OCI-LY1 (cell line): ENCODE measurements at regions not wholly inside any gene's neighbourhood (a gene's known extent, or its start where the extent isn't known, plus 50 kb on each side); places are given as distances from the start of the nearest gene placed in this dataset.

ENCODE experiments used
- H2AFZ ChIP-seq: fragments of 200-600 bp; sonication (generic), shearing (Covaris generic); 2 replicates; pipeline ENCODE4 v1.6.0; 2014; ENCODE audit warnings: antibody characterized with exemption, mild to moderate bottlenecking, low read length
- H3F3A ChIP-seq: fragments of 200-600 bp; sonication (generic), shearing (Covaris generic); 2 replicates; pipeline ENCODE4 v1.6.0; 2014; ENCODE audit warnings: mild to moderate bottlenecking, antibody characterized with exemption, low read length, moderate library complexity; ENCODE audit not compliant: insufficient read depth
- H3K27ac ChIP-seq: fragments of 200-600 bp; sonication (generic); 2 replicates; pipeline ENCODE4 v1.5.1; 2014; ENCODE audit warnings: low read length, mixed run types, mild to moderate bottlenecking, low read depth; ENCODE audit not compliant: poor library complexity, severe bottlenecking
- H3K27me3 ChIP-seq: fragments of 200-600 bp; sonication (generic); 2 replicates; pipeline ENCODE4 v1.6.0; 2014; ENCODE audit warnings: antibody characterized with exemption, mild to moderate bottlenecking, low read length, moderate library complexity; ENCODE audit not compliant: insufficient read depth
- H3K36me3 ChIP-seq: fragments of 200-600 bp; sonication (generic); 2 replicates; pipeline ENCODE4 v1.6.1; 2014; ENCODE audit warnings: mild to moderate bottlenecking, antibody characterized with exemption, low read length, moderate library complexity, mixed read lengths; ENCODE audit not compliant: insufficient read depth
- H3K4me1 ChIP-seq: fragments of 200-600 bp; sonication (generic); 2 replicates; pipeline ENCODE4 v1.5.1; 2014; ENCODE audit warnings: mild to moderate bottlenecking, low read length, moderate library complexity; ENCODE audit not compliant: insufficient read depth, severe bottlenecking
- H3K4me2 ChIP-seq: fragments of 200-600 bp; sonication (generic), shearing (Covaris generic); 2 replicates; pipeline ENCODE4 v1.6.1; 2014; ENCODE audit warnings: low read length
- H3K4me3 ChIP-seq: fragments of 200-600 bp; sonication (generic); 2 replicates; pipeline ENCODE4 v1.5.1; 2014; ENCODE audit warnings: low read length, low read depth, mild to moderate bottlenecking, mixed read lengths; ENCODE audit not compliant: poor library complexity, severe bottlenecking
- H3K79me2 ChIP-seq: fragments of 200-600 bp; shearing (Covaris generic); 2 replicates; pipeline ENCODE4 v1.6.1; 2016; ENCODE audit warnings: mixed run types, low read length, mixed read lengths; ENCODE audit not compliant: insufficient read depth
- H3K9ac ChIP-seq: fragments of 200-600 bp; sonication (generic), shearing (Covaris generic); 2 replicates; pipeline ENCODE4 v1.6.1; 2014; ENCODE audit warnings: mild to moderate bottlenecking, low read length, mixed read lengths
- H3K9me2 ChIP-seq: fragments of 200-600 bp; sonication (generic), shearing (Covaris generic); 2 replicates; pipeline ENCODE4 v1.6.1; 2014; ENCODE audit warnings: low read depth, mild to moderate bottlenecking, low read length, mixed read lengths
- H3K9me3 ChIP-seq: fragments of 200-600 bp; shearing (Covaris generic); 2 replicates; pipeline ENCODE4 v1.6.1; 2014; ENCODE audit warnings: low read length, mixed read lengths
- H4K20me1 ChIP-seq: fragments of 200-600 bp; sonication (generic), shearing (Covaris generic); 2 replicates; pipeline ENCODE4 v1.6.0; 2016; ENCODE audit warnings: mild to moderate bottlenecking, low read length; ENCODE audit not compliant: insufficient read depth
- EZH2 ChIP-seq: fragments of 200-600 bp; sonication (generic), shearing (Covaris generic); IDR thresholded peaks from 2 replicates; pipeline ENCODE4 v1.8.0; 2017; ENCODE audit warnings: borderline replicate concordance, mixed run types, mild to moderate bottlenecking, antibody characterized with exemption, low read length, moderate library complexity, mixed read lengths
- TF ChIP-seq, protein P1 (sequence below): fragments of 200-600 bp; sonication (generic), shearing (Covaris generic); IDR thresholded peaks from 2 replicates; pipeline ENCODE4 v1.5.1; 2017; ENCODE audit warnings: mild to moderate bottlenecking, antibody characterized with exemption, low read length, moderate library complexity, mixed read lengths

DNA sequence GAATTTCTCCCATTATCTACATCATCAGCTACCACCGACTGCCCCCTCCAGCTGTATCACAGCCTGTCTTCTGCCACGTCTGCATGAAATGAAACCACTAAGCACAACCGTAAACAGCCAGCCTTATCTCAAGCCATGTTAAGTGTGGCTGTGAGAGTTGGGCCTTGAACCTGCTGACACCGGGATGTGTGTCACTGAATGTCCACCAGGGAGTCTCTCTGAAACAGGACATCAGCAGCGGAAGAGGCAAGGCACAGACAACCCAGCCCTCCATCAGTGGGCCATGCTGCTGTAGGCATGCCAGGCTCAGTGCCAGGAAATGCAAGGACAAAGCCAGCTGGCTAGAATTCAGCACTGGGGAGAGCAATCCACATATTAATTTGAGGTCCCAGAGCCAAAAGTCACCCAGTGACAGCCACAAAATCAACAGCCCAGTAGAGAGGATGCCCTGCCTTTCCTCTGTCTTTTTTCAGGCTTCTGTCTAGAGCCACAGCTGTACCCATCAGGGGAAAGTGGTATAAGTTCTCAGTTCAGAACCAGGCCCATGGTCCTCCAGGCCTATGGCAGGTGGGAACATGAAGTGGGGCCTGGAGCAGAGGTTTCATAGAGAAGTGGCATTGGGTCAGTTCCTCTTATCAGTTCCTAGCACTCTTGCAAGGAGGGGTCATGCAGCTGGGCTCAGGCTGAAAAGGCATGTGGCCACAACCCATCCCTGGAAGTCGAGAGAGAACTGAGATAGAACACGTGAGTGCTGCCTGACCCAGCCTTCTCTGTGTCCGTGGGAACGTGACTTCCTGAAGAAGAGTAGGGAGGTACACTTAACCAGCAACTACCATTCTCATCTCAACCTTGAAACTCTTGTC lies 199.4 kb downstream of the ESM1 start:
- Histone ChIP-seq H3K36me3 (no peaks in the 10 kb centered on the region), H3K27ac (no peak overlapping the region), H3K9me2 (no peaks in the 10 kb centered on the region), H3K79me2 (no peaks in the 10 kb centered on the region), H3K9ac (no peak overlapping the region), H4K20me1 (no peaks in the 10 kb centered on the region), H3K4me2 (no peak overlapping the region), H3K9me3 (no peaks in the 10 kb centered on the region), H3K4me3 (no peak overlapping the region), H3K4me1 (no peaks in the 10 kb centered on the region), H2AFZ (no peak overlapping the region), H3F3A (no peaks in the 10 kb centered on the region), H3K27me3 (no peaks in the 10 kb centered on the region)
- TF ChIP-seq, protein P1, sequence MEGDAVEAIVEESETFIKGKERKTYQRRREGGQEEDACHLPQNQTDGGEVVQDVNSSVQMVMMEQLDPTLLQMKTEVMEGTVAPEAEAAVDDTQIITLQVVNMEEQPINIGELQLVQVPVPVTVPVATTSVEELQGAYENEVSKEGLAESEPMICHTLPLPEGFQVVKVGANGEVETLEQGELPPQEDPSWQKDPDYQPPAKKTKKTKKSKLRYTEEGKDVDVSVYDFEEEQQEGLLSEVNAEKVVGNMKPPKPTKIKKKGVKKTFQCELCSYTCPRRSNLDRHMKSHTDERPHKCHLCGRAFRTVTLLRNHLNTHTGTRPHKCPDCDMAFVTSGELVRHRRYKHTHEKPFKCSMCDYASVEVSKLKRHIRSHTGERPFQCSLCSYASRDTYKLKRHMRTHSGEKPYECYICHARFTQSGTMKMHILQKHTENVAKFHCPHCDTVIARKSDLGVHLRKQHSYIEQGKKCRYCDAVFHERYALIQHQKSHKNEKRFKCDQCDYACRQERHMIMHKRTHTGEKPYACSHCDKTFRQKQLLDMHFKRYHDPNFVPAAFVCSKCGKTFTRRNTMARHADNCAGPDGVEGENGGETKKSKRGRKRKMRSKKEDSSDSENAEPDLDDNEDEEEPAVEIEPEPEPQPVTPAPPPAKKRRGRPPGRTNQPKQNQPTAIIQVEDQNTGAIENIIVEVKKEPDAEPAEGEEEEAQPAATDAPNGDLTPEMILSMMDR = no peak
- TF ChIP-seq EZH2 = no peak

DNA sequence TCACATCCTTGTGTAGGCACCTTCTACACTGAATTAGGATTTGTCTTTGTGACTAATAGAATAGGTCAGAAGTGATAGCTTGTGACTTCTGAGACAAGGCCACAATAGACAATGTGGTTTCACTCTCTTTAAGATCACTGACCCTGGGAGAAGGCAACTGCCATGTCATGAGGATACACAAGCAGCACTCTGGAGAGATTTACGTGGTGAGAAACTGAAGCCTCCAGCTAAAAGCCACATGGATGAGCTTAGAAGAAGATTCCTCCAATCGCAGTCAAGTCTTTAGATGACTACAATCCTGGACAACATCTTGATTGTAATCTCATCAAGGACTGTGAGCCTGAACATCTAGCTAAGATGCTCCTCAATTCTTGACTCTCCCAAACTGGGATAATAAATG lies 206.6 kb downstream of the ESM1 start:
- no peaks in the 10 kb centered on the region for H3K9me2 ChIP-seq
- H3F3A ChIP-seq = no peaks in the 10 kb centered on the region
- H3K27ac ChIP-seq = no peak overlapping the region
- no peak overlapping the region for H3K9ac ChIP-seq
- H3K4me1 ChIP-seq = no peaks in the 10 kb centered on the region
- H3K36me3 ChIP-seq = no peaks in the 10 kb centered on the region
- H4K20me1 ChIP-seq = no peaks in the 10 kb centered on the region
- no peak overlapping the region for H3K4me2 ChIP-seq
- no peaks in the 10 kb centered on the region for H3K9me3 ChIP-seq
- TF ChIP-seq, protein P1 = no peak
- no peak for TF ChIP-seq EZH2
- H3K79me2 ChIP-seq = no peaks in the 10 kb centered on the region
- H3K4me3 ChIP-seq = no peak overlapping the region
- H2AFZ ChIP-seq = no peak overlapping the region
- no peaks in the 10 kb centered on the region for H3K27me3 ChIP-seq

DNA sequence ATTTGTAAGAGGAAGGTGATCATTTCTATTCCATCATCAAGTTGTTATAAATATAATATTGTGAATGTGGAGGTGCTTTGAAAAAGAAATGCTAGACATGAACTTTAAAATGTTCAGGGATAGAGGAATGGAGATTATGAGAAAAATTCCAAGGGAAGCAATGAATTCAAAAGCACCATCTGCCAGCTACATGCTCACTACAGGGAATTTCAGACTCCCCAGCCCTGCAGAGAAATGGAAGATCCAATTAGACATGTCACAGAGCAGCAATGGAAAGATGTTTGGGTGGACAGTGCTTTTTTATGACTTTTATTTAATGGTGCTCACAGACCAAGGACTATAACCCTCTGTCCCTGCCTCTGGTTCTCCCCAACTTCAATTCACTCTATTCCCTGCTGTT lies 209.7 kb downstream of the ESM1 start:
- Histone ChIP-seq H3K4me1 (no peaks in the 10 kb centered on the region), H3K27ac (no peak overlapping the region), H3K4me2 (no peak overlapping the region), H3K9ac (no peak overlapping the region), H3K4me3 (no peak overlapping the region), H3K9me2 (no peaks in the 10 kb centered on the region), H3F3A (no peaks in the 10 kb centered on the region), H3K27me3 (no peaks in the 10 kb centered on the region), H3K9me3 (no peaks in the 10 kb centered on the region), H2AFZ (no peak overlapping the region), H3K79me2 (no peaks in the 10 kb centered on the region), H4K20me1 (no peaks in the 10 kb centered on the region), H3K36me3 (no peaks in the 10 kb centered on the region)
- TF ChIP-seq, protein P1 = no peak
- TF ChIP-seq EZH2 = no peak
